ENCODE measurements at regions not wholly inside any gene's neighbourhood (a gene's known extent, or its start where the extent isn't known, plus 50 kb on each side); places are given as distances from the start of the nearest gene placed in this dataset.

DNA sequence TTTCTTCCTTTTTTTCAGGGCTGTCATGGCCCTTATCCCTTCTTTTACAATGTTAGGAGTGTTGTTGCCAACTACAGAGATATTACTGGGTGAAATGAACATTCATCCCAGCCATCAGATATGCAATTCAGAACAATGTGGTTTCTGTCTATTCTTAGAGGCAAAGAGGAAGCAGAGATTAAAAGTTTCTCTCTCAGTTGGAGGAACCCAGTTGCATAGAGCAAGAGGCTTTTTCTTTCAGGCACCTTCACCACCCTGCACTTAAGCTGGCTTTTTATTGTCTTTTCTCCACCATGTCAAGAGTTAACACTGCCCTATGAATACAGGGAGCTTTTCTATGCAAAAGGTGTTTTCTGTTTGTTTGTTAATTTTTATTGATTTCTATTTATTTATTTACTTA is 1559.6 kb upstream of the IGFBP7 start:
- intact Hi-C loops (cut with micrococcal nuclease) = no loop called here
- H2AFZ ChIP-seq (ENCODE audit: low read length) = no peak overlapping the region
- H4K20me1 ChIP-seq (ENCODE audit: low read length) = no peaks in the 10 kb centered on the region
- no peak overlapping the region for H3K4me3 ChIP-seq (ENCODE audit: low read length)
- DNase-seq = no peak
- POLR2A ChIA-PET (ENCODE audit: unreplicated experiment) = no interaction called here
- no peaks in the 10 kb centered on the region for H3K79me2 ChIP-seq (ENCODE audit: low read length)
- no peak overlapping the region for H3K4me2 ChIP-seq (ENCODE audit: low read length)
- no peaks in the 10 kb centered on the region for H3K4me1 ChIP-seq (ENCODE audit: insufficient read depth, low read length)
- TF ChIP-seq, protein P1, sequence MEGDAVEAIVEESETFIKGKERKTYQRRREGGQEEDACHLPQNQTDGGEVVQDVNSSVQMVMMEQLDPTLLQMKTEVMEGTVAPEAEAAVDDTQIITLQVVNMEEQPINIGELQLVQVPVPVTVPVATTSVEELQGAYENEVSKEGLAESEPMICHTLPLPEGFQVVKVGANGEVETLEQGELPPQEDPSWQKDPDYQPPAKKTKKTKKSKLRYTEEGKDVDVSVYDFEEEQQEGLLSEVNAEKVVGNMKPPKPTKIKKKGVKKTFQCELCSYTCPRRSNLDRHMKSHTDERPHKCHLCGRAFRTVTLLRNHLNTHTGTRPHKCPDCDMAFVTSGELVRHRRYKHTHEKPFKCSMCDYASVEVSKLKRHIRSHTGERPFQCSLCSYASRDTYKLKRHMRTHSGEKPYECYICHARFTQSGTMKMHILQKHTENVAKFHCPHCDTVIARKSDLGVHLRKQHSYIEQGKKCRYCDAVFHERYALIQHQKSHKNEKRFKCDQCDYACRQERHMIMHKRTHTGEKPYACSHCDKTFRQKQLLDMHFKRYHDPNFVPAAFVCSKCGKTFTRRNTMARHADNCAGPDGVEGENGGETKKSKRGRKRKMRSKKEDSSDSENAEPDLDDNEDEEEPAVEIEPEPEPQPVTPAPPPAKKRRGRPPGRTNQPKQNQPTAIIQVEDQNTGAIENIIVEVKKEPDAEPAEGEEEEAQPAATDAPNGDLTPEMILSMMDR (conservative IDR thresholded peaks at IDR 0.05; ENCODE audit: low read depth, low read length) = no peak
- no peak for TF ChIP-seq EZH2 (IDR thresholded peaks at IDR 0.05; ENCODE audit: low read length, unreplicated experiment)
- TF ChIP-seq EZH2phosphoT487 (IDR thresholded peaks at IDR 0.05; ENCODE audit: borderline replicate concordance, low read length) = no peak
- CTCF ChIA-PET = no interaction called here
- no peak overlapping the region for H3K9ac ChIP-seq (ENCODE audit: low read length)
- no peak for ATAC-seq
- no peaks in the 10 kb centered on the region for H3K9me2 ChIP-seq (replicated peaks; ENCODE audit: low read length)
- no peaks in the 10 kb centered on the region for H3K36me3 ChIP-seq (ENCODE audit: low read depth, low read length)
- H3F3A ChIP-seq (ENCODE audit: low read length, unreplicated experiment) = no peaks in the 10 kb centered on the region
- no TSS peak for BruUV-seq (replicated peaks)
- no peaks in the 10 kb centered on the region; the same call in 1 of the 2 replicates for H3K9me3 ChIP-seq (ENCODE audit: low read length)
- no peak overlapping the region for H3K27ac ChIP-seq (ENCODE audit: low read length)
- H3K27me3 ChIP-seq (ENCODE audit: low read length) = no peaks in the 10 kb centered on the region

DNA sequence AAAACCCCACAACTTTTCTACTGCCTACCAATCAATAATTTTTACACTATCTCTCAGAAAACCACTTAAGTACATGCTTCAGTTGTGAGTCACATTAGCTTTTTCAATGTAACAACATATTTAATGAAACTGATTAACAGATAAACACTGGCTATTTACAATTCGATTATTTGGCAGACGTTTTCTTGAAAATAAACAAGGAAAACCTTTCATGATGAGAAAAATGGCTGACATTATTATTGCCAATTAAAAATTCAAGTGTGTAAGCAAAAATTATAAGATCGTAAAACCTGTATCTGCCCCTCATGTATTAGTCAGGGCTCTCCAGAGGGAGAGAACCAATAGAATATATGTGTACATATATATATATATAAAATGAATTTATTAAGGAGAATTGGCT is 1555.5 kb upstream of the IGFBP7 start:
- Histone ChIP-seq H3F3A (ENCODE audit: low read length, unreplicated experiment) (no peaks in the 10 kb centered on the region), H3K9ac (ENCODE audit: low read length) (no peak overlapping the region), H3K4me2 (ENCODE audit: low read length) (no peak overlapping the region), H3K79me2 (ENCODE audit: low read length) (no peaks in the 10 kb centered on the region), H3K27me3 (ENCODE audit: low read length) (no peaks in the 10 kb centered on the region), H3K9me2 (replicated peaks; ENCODE audit: low read length) (no peaks in the 10 kb centered on the region), H3K9me3 (ENCODE audit: low read length) (no peaks in the 10 kb centered on the region), H3K4me1 (ENCODE audit: insufficient read depth, low read length) (no peaks in the 10 kb centered on the region), H3K4me3 (ENCODE audit: low read length) (no peak overlapping the region), H3K27ac (ENCODE audit: low read length) (no peak overlapping the region), H2AFZ (ENCODE audit: low read length) (no peak overlapping the region), H4K20me1 (ENCODE audit: low read length) (no peaks in the 10 kb centered on the region), H3K36me3 (ENCODE audit: low read depth, low read length) (no peaks in the 10 kb centered on the region)
- BruUV-seq (replicated peaks) = no TSS peak
- ChIA-PET POLR2A (ENCODE audit: unreplicated experiment) (no interaction called here), CTCF (no interaction called here)
- ATAC-seq = peak; percentile 65
- TF ChIP-seq, protein P1 (conservative IDR thresholded peaks at IDR 0.05; ENCODE audit: low read depth, low read length) = no peak
- TF ChIP-seq EZH2 (IDR thresholded peaks at IDR 0.05; ENCODE audit: low read length, unreplicated experiment) = no peak
- no peak for TF ChIP-seq EZH2phosphoT487 (IDR thresholded peaks at IDR 0.05; ENCODE audit: borderline replicate concordance, low read length)
- intact Hi-C loops (cut with micrococcal nuclease) = no loop called here
- DNase-seq = peak; percentile 12

DNA sequence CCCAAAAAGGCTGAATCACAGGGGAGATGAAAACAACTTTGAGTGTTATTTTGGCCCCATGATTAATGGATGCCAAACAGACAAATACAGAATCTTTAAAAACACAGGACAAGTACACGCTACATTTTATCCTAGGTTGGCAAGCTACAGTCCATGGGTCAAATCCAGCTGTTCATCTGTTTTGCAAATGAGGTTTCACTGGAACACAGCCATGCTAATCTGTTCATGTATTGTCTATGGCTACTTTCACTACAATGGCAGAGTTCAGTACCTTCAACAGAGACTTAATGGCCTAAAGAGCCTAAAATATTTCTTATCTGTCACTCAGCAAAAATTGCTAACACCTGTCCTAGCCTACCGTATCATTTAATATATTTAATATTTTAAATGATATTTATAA is 1548.5 kb upstream of the IGFBP7 start:
- Histone ChIP-seq H3K4me1 (ENCODE audit: insufficient read depth, low read length) (no peaks in the 10 kb centered on the region), H3K27ac (ENCODE audit: low read length) (no peak overlapping the region), H3K4me3 (ENCODE audit: low read length) (no peak overlapping the region), H3K9ac (ENCODE audit: low read length) (no peak overlapping the region), H3K27me3 (ENCODE audit: low read length) (no peaks in the 10 kb centered on the region), H3K4me2 (ENCODE audit: low read length) (no peak overlapping the region), H3F3A (ENCODE audit: low read length, unreplicated experiment) (no peaks in the 10 kb centered on the region), H4K20me1 (ENCODE audit: low read length) (no peaks in the 10 kb centered on the region), H3K36me3 (ENCODE audit: low read depth, low read length) (no peaks in the 10 kb centered on the region), H3K79me2 (ENCODE audit: low read length) (no peaks in the 10 kb centered on the region), H2AFZ (ENCODE audit: low read length) (no peak overlapping the region), H3K9me2 (replicated peaks; ENCODE audit: low read length) (no peaks in the 10 kb centered on the region), H3K9me3 (ENCODE audit: low read length) (no peaks in the 10 kb centered on the region)
- no peak for DNase-seq
- no TSS peak for BruUV-seq (replicated peaks)
- ChIA-PET POLR2A (ENCODE audit: unreplicated experiment) (no interaction called here), CTCF (no interaction called here)
- intact Hi-C loops (cut with micrococcal nuclease) = no loop called here
- TF ChIP-seq EZH2 (IDR thresholded peaks at IDR 0.05; ENCODE audit: low read length, unreplicated experiment) = no peak
- TF ChIP-seq, protein P1 (conservative IDR thresholded peaks at IDR 0.05; ENCODE audit: low read depth, low read length) = no peak
- no peak for TF ChIP-seq EZH2phosphoT487 (IDR thresholded peaks at IDR 0.05; ENCODE audit: borderline replicate concordance, low read length)
- no peak for ATAC-seq

Measured in PC-3 (cell line).